IPS-NIHi7 (cell line): ENCODE measurements at regions not wholly inside any gene's neighbourhood (a gene's known extent, or its start where the extent isn't known, plus 50 kb on each side); places are given as distances from the start of the nearest gene placed in this dataset.
"Not testable (repeated sequence)": the region's sequence is repeated elsewhere in the genome, so short reads cannot be mapped to it uniquely, and the experiment has no call there.

ENCODE experiments used
- DNase-seq: peaks from one replicate; pipeline ENCODE4 v3.0.0; 2012; ENCODE audit warnings: mixed read lengths; ENCODE audit errors: extremely low spot score

- no peak for DNase-seq
Measured at GRCh38 chr3:118239253-118239652, 795.4 kb downstream of the IGSF11 start.

DNA sequence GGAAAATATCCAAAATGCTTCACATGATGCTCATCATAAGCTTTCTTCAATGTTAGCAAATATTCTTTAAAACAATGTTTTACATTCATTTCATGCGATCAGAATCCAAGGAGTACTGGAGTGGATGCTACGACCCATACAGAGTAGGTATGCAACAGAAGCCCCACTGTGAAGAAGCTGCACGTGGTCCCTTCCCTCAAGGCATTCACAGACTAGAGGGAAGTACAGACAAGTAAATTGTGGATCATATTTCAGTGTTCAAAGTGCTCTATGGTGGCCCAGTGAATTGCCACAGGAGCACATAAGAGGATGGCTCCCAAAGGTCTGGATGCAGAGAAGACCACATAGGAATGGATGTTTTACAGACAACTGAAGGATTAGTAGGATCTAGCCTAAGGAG lies 789.9 kb downstream of the IGSF11 start:
- no peak for DNase-seq

- DNase-seq, result no peak
Measured at GRCh38 chr3:118245312-118245711, 789.3 kb downstream of the IGSF11 start.

- not testable (repeated sequence) for DNase-seq
Measured at GRCh38 chr3:118258850-118259249, 775.8 kb downstream of the IGSF11 start.

- no peak for DNase-seq
Measured at GRCh38 chr3:118262800-118263402, 771.7 kb downstream of the IGSF11 start.

DNA sequence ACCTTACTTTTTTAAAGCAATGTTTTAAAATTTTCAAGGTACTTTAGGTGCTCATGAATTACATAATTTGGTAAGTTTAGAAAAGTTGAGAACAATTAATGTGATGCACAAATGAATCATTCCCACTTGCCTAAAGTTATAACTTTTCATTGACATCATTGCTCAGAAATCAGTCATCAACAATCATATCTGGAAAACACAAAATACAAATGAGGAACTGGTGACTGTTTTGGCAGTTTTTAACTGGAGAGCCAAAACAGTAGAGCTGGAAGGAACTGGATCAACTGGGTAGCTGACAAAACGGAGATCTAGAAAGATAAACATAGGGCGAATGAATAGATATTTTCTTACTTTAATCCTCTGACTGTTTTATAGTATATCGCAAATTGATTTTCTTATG lies 767.1 kb downstream of the IGSF11 start:
- DNase-seq, result no peak

- no peak for DNase-seq
Measured at GRCh38 chr3:118269537-118270125, 765.0 kb downstream of the IGSF11 start.

- DNase-seq, result no peak
Measured at GRCh38 chr3:118272991-118273390, 761.7 kb downstream of the IGSF11 start.

GRCh38 chr3:118277814-118278213 lies 756.8 kb downstream of the IGSF11 start:
- DNase-seq, result no peak

- DNase-seq, result no peak
Measured at GRCh38 chr3:118292841-118293240, 741.8 kb downstream of the IGSF11 start.

GRCh38 chr3:118298133-118298532 lies 736.5 kb downstream of the IGSF11 start:
- no peak for DNase-seq

DNA sequence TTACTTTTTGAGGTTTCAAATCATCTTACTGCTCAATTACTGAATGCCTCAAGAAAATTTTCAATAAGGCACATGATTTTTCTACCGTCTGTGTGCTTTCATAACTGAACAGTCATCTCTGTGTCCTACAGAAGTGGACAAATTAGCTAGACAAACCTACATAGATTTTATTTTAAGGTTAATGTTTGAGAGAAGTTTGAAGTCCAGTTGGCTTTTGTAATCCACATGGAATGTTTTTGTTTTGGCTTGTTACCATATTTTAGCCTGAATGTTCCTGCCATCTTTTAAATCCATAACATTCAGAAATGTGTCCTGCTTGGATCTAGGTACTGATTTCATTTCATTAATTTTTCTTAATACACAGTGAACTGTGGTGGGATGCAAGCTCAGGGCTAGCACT lies 730.1 kb downstream of the IGSF11 start:
- no peak for DNase-seq

DNA sequence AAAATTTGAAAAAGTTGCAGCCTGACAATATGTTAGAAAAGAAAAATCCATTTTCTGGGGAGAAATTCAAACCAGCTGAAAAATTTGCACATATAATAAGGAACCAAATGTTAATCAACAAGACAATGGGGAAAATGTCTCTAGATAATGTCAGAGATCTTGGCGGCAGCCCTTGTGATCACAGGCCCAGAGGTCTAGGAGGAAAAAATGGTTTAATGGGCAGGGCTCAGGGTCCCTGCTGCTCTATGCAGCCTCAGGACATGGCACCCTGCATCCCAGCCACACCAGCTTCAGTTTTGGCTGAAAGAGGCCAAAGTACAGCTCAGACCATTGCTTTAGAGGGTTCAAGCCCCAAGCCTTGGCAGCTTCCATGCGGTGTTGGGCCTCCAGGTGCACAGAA lies 701.9 kb downstream of the IGSF11 start:
- no peak for DNase-seq

GRCh38 chr3:118337649-118338048 lies 697.0 kb downstream of the IGSF11 start:
- DNase-seq, result no peak

DNA sequence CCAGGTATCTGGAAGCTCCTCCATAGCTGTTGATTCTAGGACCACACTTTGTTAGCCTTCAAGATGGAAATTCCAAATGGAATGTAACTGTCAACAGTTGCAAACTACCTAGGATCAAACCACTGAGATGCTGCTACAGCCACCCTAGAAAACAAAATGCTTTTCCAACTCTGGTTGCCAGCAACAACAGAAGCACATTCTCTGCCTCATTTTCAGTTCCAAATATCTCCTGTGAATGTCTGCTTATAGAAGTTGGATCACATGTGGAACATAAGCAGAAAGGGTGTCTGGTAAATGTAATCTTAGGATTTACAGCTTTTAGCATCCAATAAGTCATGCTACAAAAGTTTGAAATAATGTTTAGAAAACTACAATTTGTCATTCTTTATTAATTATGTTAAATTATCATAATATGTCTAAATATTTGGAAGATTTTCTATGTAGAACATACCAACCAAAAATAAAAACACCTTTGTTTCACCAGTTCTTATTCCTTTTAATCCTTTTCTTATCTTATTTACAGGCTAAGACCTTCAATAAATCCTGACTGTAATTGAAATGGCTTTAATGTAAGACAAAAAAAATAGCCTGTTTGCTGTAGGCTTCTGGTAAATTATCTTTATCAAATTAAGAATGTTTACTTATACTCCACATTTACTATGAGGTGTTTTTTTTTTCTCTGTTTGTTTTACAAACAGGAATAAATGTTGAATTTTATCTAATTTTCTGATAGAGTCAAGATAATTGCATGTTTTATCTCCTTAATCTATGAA lies 687.1 kb downstream of the IGSF11 start:
- no peak for DNase-seq

- DNase-seq, result no peak
Measured at GRCh38 chr3:118348169-118348557, 686.5 kb downstream of the IGSF11 start.

- no peak for DNase-seq
Measured at GRCh38 chr3:118354556-118354955, 680.1 kb downstream of the IGSF11 start.

GRCh38 chr3:118369892-118370491 lies 664.7 kb downstream of the IGSF11 start:
- no peak for DNase-seq

DNA sequence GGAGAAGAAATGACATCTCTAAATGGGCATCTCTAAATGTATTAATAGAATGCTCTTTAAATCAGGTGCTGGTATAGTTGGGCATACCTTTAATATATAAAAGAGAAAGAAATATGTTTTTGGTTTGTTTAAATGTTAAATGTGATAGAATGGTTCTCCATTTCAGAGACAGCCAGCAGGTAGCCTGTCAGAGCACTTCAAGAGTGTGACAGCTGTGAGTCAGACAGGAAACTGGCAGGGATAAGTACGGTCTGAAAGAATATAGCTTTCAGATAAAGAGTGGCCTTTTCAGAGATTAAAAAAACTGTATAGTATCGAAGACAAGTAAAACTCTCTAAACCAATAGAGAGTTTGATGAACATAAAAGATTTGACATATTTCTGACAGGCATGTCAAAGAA lies 654.1 kb downstream of the IGSF11 start:
- no peak for DNase-seq

- DNase-seq, result no peak
Measured at GRCh38 chr3:118396491-118396890, 638.2 kb downstream of the IGSF11 start.

DNA sequence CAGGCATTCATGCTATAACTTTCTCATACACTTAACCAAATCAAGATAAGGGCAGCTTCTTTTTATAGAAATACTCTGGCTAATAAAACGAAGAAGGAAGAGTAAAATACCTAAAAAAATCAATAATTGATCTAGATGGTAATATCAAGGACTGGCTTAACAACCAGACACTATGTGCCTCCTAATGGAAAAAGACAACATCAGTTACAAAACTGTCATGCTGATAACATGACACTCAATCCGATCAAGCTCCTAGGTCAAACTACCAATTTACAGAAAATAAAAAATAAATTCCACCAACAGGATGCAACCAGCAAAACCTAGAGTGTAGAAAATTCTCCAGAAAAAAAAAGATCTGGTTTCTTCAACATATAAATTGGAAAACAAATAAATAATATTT lies 634.6 kb downstream of the IGSF11 start:
- DNase-seq, result no peak

DNA sequence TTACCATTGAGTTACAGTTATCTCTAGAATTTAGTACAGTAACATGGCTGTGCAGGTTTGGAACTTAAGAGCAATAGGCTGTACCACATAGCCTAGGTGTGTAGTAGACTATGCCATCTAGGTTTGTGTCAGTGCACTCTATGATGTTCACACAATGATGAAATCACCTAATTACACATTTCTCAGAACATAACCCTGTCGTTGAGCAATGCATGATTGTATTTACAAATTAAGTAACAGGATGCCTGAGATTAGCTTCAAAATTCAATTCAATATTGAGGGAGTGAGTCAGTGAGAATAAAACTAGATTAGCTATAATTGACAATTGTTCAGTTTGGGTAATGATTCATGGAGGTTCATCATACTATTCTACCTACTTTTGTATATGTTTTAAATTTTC lies 633.8 kb downstream of the IGSF11 start:
- DNase-seq, result no peak

DNA sequence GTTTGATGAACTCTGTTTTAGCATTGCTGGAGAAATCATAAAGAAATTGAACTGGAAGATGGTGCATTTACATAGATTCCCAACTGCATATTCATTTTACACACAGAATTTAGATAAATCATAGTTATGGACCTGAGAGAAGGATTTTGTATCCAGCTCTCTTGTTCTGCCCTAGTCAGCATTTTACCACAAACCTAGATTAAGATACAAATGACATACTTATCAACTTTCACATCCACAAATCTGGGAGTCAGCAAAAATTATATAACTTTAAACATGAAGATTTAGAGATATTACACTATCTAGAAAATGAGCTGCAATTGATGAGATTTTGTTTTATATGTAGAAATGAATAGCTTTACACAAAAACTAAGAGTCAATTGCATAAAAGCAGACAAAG lies 632.8 kb downstream of the IGSF11 start:
- no peak for DNase-seq
